GM18868 (cell line): ENCODE measurements at regions not wholly inside any gene's neighbourhood (a gene's known extent, or its start where the extent isn't known, plus 50 kb on each side); places are given as distances from the start of the nearest gene placed in this dataset.

Experiments used
- ATAC-seq: cut with Tn5 transposase; IDR thresholded peaks from one replicate; pipeline ENCODE4 v1.9.1; 2021; ENCODE audit warnings: mild to moderate bottlenecking, moderate library complexity; ENCODE audit not compliant: unreplicated experiment

GRCh38 chr14:82309199-82309598, 775.5 kb upstream of the SEL1L start:
- no peak for ATAC-seq

- no peak for ATAC-seq
These were observed 780.2 kb upstream of the SEL1L start for GRCh38 chr14:82313889-82314288.

GRCh38 chr14:82328442-82328841, 794.8 kb upstream of the SEL1L start:
- ATAC-seq: no peak

GRCh38 chr14:82341261-82341810, 807.7 kb upstream of the SEL1L start:
- ATAC-seq: no peak

GRCh38 chr14:82342596-82342995, 808.9 kb upstream of the SEL1L start:
- no peak for ATAC-seq

GRCh38 chr14:82345184-82345583, 811.5 kb upstream of the SEL1L start:
- no peak for ATAC-seq

- no peak for ATAC-seq
These were observed 820.5 kb upstream of the SEL1L start for GRCh38 chr14:82354126-82354525.

GRCh38 chr14:82359201-82359600, 825.5 kb upstream of the SEL1L start:
- ATAC-seq: no peak

GRCh38 chr14:82362452-82362851, 828.8 kb upstream of the SEL1L start:
- no peak for ATAC-seq

- ATAC-seq: no peak
These were observed 831.8 kb upstream of the SEL1L start for GRCh38 chr14:82365471-82365870.

- no peak for ATAC-seq
These were observed 833.1 kb upstream of the SEL1L start for GRCh38 chr14:82366803-82367202.

- no peak for ATAC-seq
These were observed 845.6 kb upstream of the SEL1L start for GRCh38 chr14:82379291-82379690.

- ATAC-seq: no peak
These were observed 851.4 kb upstream of the SEL1L start for GRCh38 chr14:82385048-82385447.

- ATAC-seq: no peak
These were observed 854.0 kb upstream of the SEL1L start for GRCh38 chr14:82387699-82388098.

GRCh38 chr14:82388488-82388887, 854.8 kb upstream of the SEL1L start:
- no peak for ATAC-seq

- no peak for ATAC-seq
These were observed 856.9 kb upstream of the SEL1L start for GRCh38 chr14:82390586-82390985.

- no peak for ATAC-seq
These were observed 861.3 kb upstream of the SEL1L start for GRCh38 chr14:82394916-82395315.

- ATAC-seq: peak; percentile 92
These were observed 864.6 kb upstream of the SEL1L start for GRCh38 chr14:82398256-82398655.

- ATAC-seq: no peak
These were observed 870.3 kb upstream of the SEL1L start for GRCh38 chr14:82403987-82404386.

GRCh38 chr14:82410064-82410463, 876.4 kb upstream of the SEL1L start:
- ATAC-seq: no peak

GRCh38 chr14:82411298-82411697, 877.6 kb upstream of the SEL1L start:
- ATAC-seq: no peak

- ATAC-seq: peak; percentile 85
These were observed 878.9 kb upstream of the SEL1L start for GRCh38 chr14:82412545-82412944.

- peak; percentile 59 for ATAC-seq
These were observed 881.3 kb upstream of the SEL1L start for GRCh38 chr14:82414853-82415539.
